H1 (cell line): ENCODE measurements at regions not wholly inside any gene's neighbourhood (a gene's known extent, or its start where the extent isn't known, plus 50 kb on each side); places are given as distances from the start of the nearest gene placed in this dataset.

Experiments used
- CTCF ChIA-PET: fragments of 300-600 bp; sonication (Branson Sonifier 250); formaldehyde crosslinking; loops from one replicate; lab custom pipeline; 2021; ENCODE audit not compliant: partially characterized antibody; lab: Charles Lee
- POLR2A ChIA-PET: fragments of 300-600 bp; sonication (Branson Sonifier 250); formaldehyde crosslinking; loops from one replicate; lab custom pipeline; 2021; ENCODE audit warnings: inconsistent platforms; ENCODE audit not compliant: partially characterized antibody; lab: Charles Lee
- DNase-seq, 2 experiments: peaks; one replicate each; pipeline versions ENCODE4 v3.0.0 to v3.0.0-alpha.2; 2010 to 2022; ENCODE audit warnings: low spot score in 2 of 2, low read depth in 1 of 2, mixed read lengths in 1 of 2
- FAIRE-seq: peaks from 2 replicates; lab custom pipeline; 2011; peaks lifted over from hg19 to GRCh38; lab: Jason Lieb, UNC
- H2AFZ ChIP-seq: 2 replicates; pipeline ENCODE4 v1.8.1; 2012; ENCODE audit warnings: low read length, inconsistent platforms
- H2AK5ac ChIP-seq: 2 replicates; pipeline ENCODE4 v1.6.1; 2013; ENCODE audit warnings: low read depth, low read length
- H2BK120ac ChIP-seq: replicated peaks from 2 replicates; pipeline ENCODE3; 2013; ENCODE audit warnings: low read depth, low read length, inconsistent platforms
- H2BK12ac ChIP-seq: 2 replicates; pipeline ENCODE4 v1.6.1; 2013; ENCODE audit warnings: low read depth, low read length
- H2BK15ac ChIP-seq: 2 replicates; pipeline ENCODE4 v1.6.1; 2013; ENCODE audit warnings: low read length
- H2BK20ac ChIP-seq: 2 replicates; pipeline ENCODE4 v1.6.1; 2013; ENCODE audit warnings: low read length
- H2BK5ac ChIP-seq: 2 replicates; pipeline ENCODE4 v1.6.1; 2013; ENCODE audit warnings: low read depth, low read length
- H3K14ac ChIP-seq: 2 replicates; pipeline ENCODE4 v1.6.1; 2013; ENCODE audit warnings: inconsistent platforms; ENCODE audit not compliant: insufficient read length
- H3K18ac ChIP-seq: 2 replicates; pipeline ENCODE4 v1.6.1; 2013; ENCODE audit warnings: low read length; ENCODE audit errors: extremely low read depth
- H3K23ac ChIP-seq: 2 replicates; pipeline ENCODE4 v1.6.1; 2013; ENCODE audit warnings: inconsistent platforms; ENCODE audit not compliant: insufficient read length
- H3K23me2 ChIP-seq: 2 replicates; pipeline ENCODE4 v1.6.1; 2013; ENCODE audit warnings: low read depth, low read length
- H3K27ac ChIP-seq: 2 replicates; pipeline ENCODE4 v1.6.1; 2011; ENCODE audit warnings: low read depth, low read length, inconsistent platforms
- H3K27me3 ChIP-seq, 4 experiments: replicated peaks in 1 of 4; 1 replicate in 1 of 4; 2 replicates in 3 of 4; pipeline versions ENCODE4 v1.6.1 to v1.8.1; 2011 to 2013; ENCODE audit warnings: low read length in 3 of 4, mild to moderate bottlenecking in 3 of 4, inconsistent platforms in 2 of 4, mixed read lengths in 2 of 4, moderate library complexity in 1 of 4; ENCODE audit not compliant: control insufficient read depth in 3 of 4, insufficient read depth in 3 of 4; ENCODE audit errors: extremely low read depth in 1 of 4
- H3K36me3 ChIP-seq, 4 experiments: 2 replicates each; pipeline versions ENCODE4 v1.6.1 to v1.8.1; 2011 to 2013; ENCODE audit warnings: mild to moderate bottlenecking in 4 of 4, low read length in 3 of 4, moderate library complexity in 2 of 4, control low read depth in 1 of 4, inconsistent platforms in 1 of 4; ENCODE audit not compliant: insufficient read depth in 4 of 4, control insufficient read depth in 2 of 4
- H3K4ac ChIP-seq: replicated peaks from 2 replicates; pipeline ENCODE3; 2013; ENCODE audit warnings: low read length, low read depth, mixed read lengths, inconsistent platforms; ENCODE audit not compliant: insufficient read length
- H3K4me1 ChIP-seq, 4 experiments: replicated peaks in 1 of 4; 1 replicate in 1 of 4; 2 replicates in 3 of 4; pipeline versions ENCODE4 v1.6.1 to v1.8.1; 2011 to 2013; ENCODE audit warnings: low read length in 3 of 4, inconsistent platforms in 2 of 4, mixed read lengths in 1 of 4; ENCODE audit not compliant: insufficient read depth in 4 of 4, control insufficient read depth in 3 of 4
- H3K4me2 ChIP-seq, 2 experiments: 2 replicates each; pipeline versions ENCODE4 v1.6.1 to v1.8.1; 2011 to 2013; ENCODE audit warnings: low read depth in 2 of 2, low read length in 2 of 2, control low read depth in 1 of 2, inconsistent platforms in 1 of 2, mild to moderate bottlenecking in 1 of 2; ENCODE audit not compliant: insufficient read depth in 1 of 2
- H3K4me3 ChIP-seq, 4 experiments: fragments of 200-600, 300-600 bp in 1 of 4; sonication (generic), shearing (Covaris generic), sonication (Bioruptor Twin) in 1 of 4; 2 replicates each; pipeline versions ENCODE4 v1.5.1 to v1.8.1; 2011 to 2016; ENCODE audit warnings: low read length in 4 of 4, low read depth in 3 of 4, control low read depth in 2 of 4, inconsistent platforms in 2 of 4, mild to moderate bottlenecking in 2 of 4, mixed read lengths in 1 of 4, moderate library complexity in 1 of 4; ENCODE audit not compliant: insufficient read depth in 2 of 4; ENCODE audit errors: extremely low read depth in 1 of 4
- H3K56ac ChIP-seq: replicated peaks from 2 replicates; pipeline ENCODE3; 2013; ENCODE audit warnings: low read depth, mild to moderate bottlenecking, mixed read lengths, low read length, inconsistent platforms; ENCODE audit not compliant: insufficient read length
- H3K79me1 ChIP-seq: 2 replicates; pipeline ENCODE4 v1.6.1; 2013; ENCODE audit warnings: low read depth, low read length, control low read depth
- H3K79me2 ChIP-seq, 2 experiments: 2 replicates each; pipeline versions ENCODE4 v1.6.1 to v1.8.1; 2012 to 2013; ENCODE audit warnings: low read length in 2 of 2, mild to moderate bottlenecking in 2 of 2, inconsistent platforms in 1 of 2; ENCODE audit not compliant: insufficient read depth in 2 of 2, control insufficient read depth in 1 of 2
- H3K9ac ChIP-seq, 4 experiments: replicated peaks in 1 of 4; 1 replicate in 1 of 4; 2 replicates in 3 of 4; pipeline versions ENCODE4 v1.6.1 to v1.8.1; 2011 to 2013; ENCODE audit warnings: low read depth in 3 of 4, low read length in 3 of 4, control low read depth in 2 of 4, mild to moderate bottlenecking in 2 of 4, moderate library complexity in 2 of 4, inconsistent platforms in 1 of 4; ENCODE audit errors: extremely low read depth in 1 of 4
- H3K9me3 ChIP-seq, 2 experiments: 2 replicates each; pipeline versions ENCODE4 v1.6.1 to v1.8.1; 2012 to 2013; ENCODE audit warnings: mild to moderate bottlenecking in 2 of 2, moderate library complexity in 2 of 2, control low read depth in 1 of 2, inconsistent platforms in 1 of 2, low read depth in 1 of 2, low read length in 1 of 2, mixed read lengths in 1 of 2; ENCODE audit not compliant: insufficient read depth in 2 of 2
- H4K20me1 ChIP-seq, 2 experiments: replicated peaks in 1 of 2; 2 replicates each; pipeline versions ENCODE3 to v1.8.1; 2011 to 2013; ENCODE audit warnings: inconsistent platforms in 2 of 2, low read length in 2 of 2, mild to moderate bottlenecking in 1 of 2; ENCODE audit not compliant: insufficient read depth in 2 of 2, control insufficient read depth in 1 of 2
- H4K5ac ChIP-seq: 2 replicates; pipeline ENCODE4 v1.6.1; 2013; ENCODE audit warnings: low read length, low read depth, mixed read lengths, inconsistent platforms; ENCODE audit not compliant: insufficient read length
- H4K8ac ChIP-seq: 2 replicates; pipeline ENCODE4 v1.8.0; 2013; ENCODE audit warnings: mild to moderate bottlenecking, moderate library complexity, low read length, inconsistent platforms; ENCODE audit not compliant: insufficient read depth; ENCODE audit errors: extremely low read depth
- H4K91ac ChIP-seq: replicated peaks from 2 replicates; pipeline ENCODE3; 2013; ENCODE audit warnings: low read length, mixed read lengths, inconsistent platforms; ENCODE audit not compliant: insufficient read length
- CTBP2 ChIP-seq: IDR thresholded peaks from 2 replicates; pipeline ENCODE4 v1.7.0; 2011; ENCODE audit warnings: borderline replicate concordance, mild to moderate bottlenecking, moderate library complexity, mixed read lengths, low read length; ENCODE audit not compliant: insufficient read depth, insufficient read length
- EGR1 ChIP-seq: IDR thresholded peaks from 2 replicates; pipeline ENCODE4 v1.6.1; 2011; ENCODE audit warnings: low read depth, low read length, borderline replicate concordance
- GTF2F1 ChIP-seq: IDR thresholded peaks from 2 replicates; pipeline ENCODE4 v1.6.1; 2012; ENCODE audit warnings: low read depth, low read length, improper control_type of control experiment, borderline replicate concordance
- HDAC2 ChIP-seq, 2 experiments: fragments of 300-600 bp in 1 of 2; sonication (generic) in 1 of 2; IDR thresholded peaks; 2 replicates each; pipeline ENCODE4 v1.6.1; 2011 to 2012; ENCODE audit warnings: low read depth in 2 of 2, low read length in 2 of 2, mild to moderate bottlenecking in 2 of 2, moderate library complexity in 2 of 2, borderline replicate concordance in 1 of 2, inconsistent platforms in 1 of 2
- POLR2AphosphoS5 ChIP-seq: IDR thresholded peaks from 2 replicates; pipeline ENCODE4 v1.6.1; 2011; ENCODE audit warnings: low read depth, low read length
- POU5F1 ChIP-seq: IDR thresholded peaks from 2 replicates; pipeline ENCODE4 v1.6.1; 2011; ENCODE audit warnings: low read depth, mild to moderate bottlenecking, low read length, moderate library complexity
- RAD21 ChIP-seq, 2 experiments: IDR thresholded peaks in 1 of 2; conservative IDR thresholded peaks in 1 of 2; 2 replicates each; pipeline ENCODE4 v1.6.1; 2011; ENCODE audit warnings: low read depth in 2 of 2, low read length in 2 of 2, improper control_type of control experiment in 1 of 2, inconsistent platforms in 1 of 2, mild to moderate bottlenecking in 1 of 2, moderate library complexity in 1 of 2
- RFX5 ChIP-seq: IDR thresholded peaks from 2 replicates; pipeline ENCODE4 v1.6.1; 2011; ENCODE audit warnings: low read depth, low read length, improper control_type of control experiment, borderline replicate concordance
- SIN3A ChIP-seq, 2 experiments: IDR thresholded peaks in 1 of 2; conservative IDR thresholded peaks in 1 of 2; 2 replicates each; pipeline ENCODE4 v1.6.1; 2011 to 2012; ENCODE audit warnings: low read length in 2 of 2, improper control_type of control experiment in 1 of 2, low read depth in 1 of 2, mild to moderate bottlenecking in 1 of 2
- TEAD4 ChIP-seq: IDR thresholded peaks from 2 replicates; pipeline ENCODE4 v1.6.1; 2012; ENCODE audit warnings: low read depth, low read length, inconsistent platforms, mixed read lengths
- whole genome bisulfite sequencing, 2 experiments: shearing (Covaris generic) in 1 of 2; methylation state at CpG; one replicate each; pipeline versions ENCODE4 v1.1.6 to v1.1.7; 2013 to 2015; ENCODE audit warnings: low lambda C conversion rate in 2 of 2, mixed read lengths in 2 of 2, inconsistent platforms in 1 of 2, low coverage in 1 of 2, missing lambda C conversion rate in 1 of 2; ENCODE audit not compliant: insufficient replicate concordance in 2 of 2, insufficient coverage in 1 of 2, insufficient read length in 1 of 2; ENCODE audit errors: extremely low coverage in 1 of 2, missing lambda C conversion rate in 1 of 2; 5-methylcytosine and 5-hydroxymethylcytosine counted together
- TF ChIP-seq, protein P1 (sequence below): IDR thresholded peaks from 2 replicates; pipeline ENCODE4 v1.6.1; 2012; ENCODE audit warnings: inconsistent platforms
- TF ChIP-seq, protein P2 (sequence below): IDR thresholded peaks from 2 replicates; pipeline ENCODE4 v1.6.1; 2012; ENCODE audit warnings: low read length, inconsistent platforms

DNA sequence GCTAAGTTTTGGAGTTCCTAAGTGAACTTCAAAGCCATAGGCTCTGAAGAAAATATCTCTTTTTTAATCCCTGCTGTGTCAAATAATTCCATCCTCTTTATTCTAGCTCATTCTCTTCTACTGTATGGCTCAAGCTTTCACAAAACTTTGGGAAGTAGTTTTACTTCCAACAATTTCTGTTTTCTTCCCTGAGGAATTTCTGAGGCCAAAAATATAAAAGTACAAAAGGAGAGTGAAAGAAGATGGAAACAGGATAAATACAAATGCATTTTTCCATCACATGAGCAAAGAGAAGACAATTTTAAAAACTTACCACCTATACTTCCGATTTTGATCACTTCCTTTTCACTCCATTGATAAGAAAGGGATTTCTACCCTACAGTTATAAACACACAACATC lies 585.7 kb upstream of the DAB2 start:
- no peak overlapping the region for H3K18ac ChIP-seq
- WGBS, 2 experiments, result 56% methylated on average over 1 of the region's 1 CpG; no CpG with 5 or more reads in 1 of the 2 experiments
- H3K23ac ChIP-seq, result no peak overlapping the region
- H3K27ac ChIP-seq, result no peak overlapping the region
- no peak overlapping the region for H3K4me3 ChIP-seq
- H4K5ac ChIP-seq, result no peak overlapping the region
- ChIA-PET CTCF (no interaction called here), POLR2A (no interaction called here)
- no peak overlapping the region for H2BK5ac ChIP-seq
- no peak overlapping the region for H2BK120ac ChIP-seq
- FAIRE-seq (no peak), DNase-seq (no peak)
- no peak overlapping the region for H2BK12ac ChIP-seq
- no peak overlapping the region for H2AFZ ChIP-seq
- H4K8ac ChIP-seq, result no peak overlapping the region
- no peak overlapping the region for H3K56ac ChIP-seq
- H2AK5ac ChIP-seq, result no peak overlapping the region
- H3K9ac ChIP-seq, result no peak overlapping the region
- H3K9me3 ChIP-seq, result no peaks in the 10 kb centered on the region
- H3K79me2 ChIP-seq, result no peaks in the 10 kb centered on the region
- no peak overlapping the region for H4K91ac ChIP-seq
- H2BK20ac ChIP-seq, result no peak overlapping the region
- H3K4me2 ChIP-seq, result no peak overlapping the region
- H3K14ac ChIP-seq, result no peak overlapping the region
- H3K36me3 ChIP-seq, result no peaks in the 10 kb centered on the region
- no peaks in the 10 kb centered on the region for H3K23me2 ChIP-seq
- H2BK15ac ChIP-seq, result no peak overlapping the region
- no peaks in the 10 kb centered on the region for H3K4me1 ChIP-seq
- no peaks in the 10 kb centered on the region for H4K20me1 ChIP-seq
- H3K79me1 ChIP-seq, result no peaks in the 10 kb centered on the region
- H3K4ac ChIP-seq, result no peak overlapping the region
- no peaks in the 10 kb centered on the region for H3K27me3 ChIP-seq
- TF ChIP-seq TEAD4, result no peak
- TF ChIP-seq, protein P1, sequence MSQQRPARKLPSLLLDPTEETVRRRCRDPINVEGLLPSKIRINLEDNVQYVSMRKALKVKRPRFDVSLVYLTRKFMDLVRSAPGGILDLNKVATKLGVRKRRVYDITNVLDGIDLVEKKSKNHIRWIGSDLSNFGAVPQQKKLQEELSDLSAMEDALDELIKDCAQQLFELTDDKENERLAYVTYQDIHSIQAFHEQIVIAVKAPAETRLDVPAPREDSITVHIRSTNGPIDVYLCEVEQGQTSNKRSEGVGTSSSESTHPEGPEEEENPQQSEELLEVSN, result no peak
- TF ChIP-seq CTBP2, result no peak
- no peak for TF ChIP-seq EGR1
- TF ChIP-seq, protein P2, sequence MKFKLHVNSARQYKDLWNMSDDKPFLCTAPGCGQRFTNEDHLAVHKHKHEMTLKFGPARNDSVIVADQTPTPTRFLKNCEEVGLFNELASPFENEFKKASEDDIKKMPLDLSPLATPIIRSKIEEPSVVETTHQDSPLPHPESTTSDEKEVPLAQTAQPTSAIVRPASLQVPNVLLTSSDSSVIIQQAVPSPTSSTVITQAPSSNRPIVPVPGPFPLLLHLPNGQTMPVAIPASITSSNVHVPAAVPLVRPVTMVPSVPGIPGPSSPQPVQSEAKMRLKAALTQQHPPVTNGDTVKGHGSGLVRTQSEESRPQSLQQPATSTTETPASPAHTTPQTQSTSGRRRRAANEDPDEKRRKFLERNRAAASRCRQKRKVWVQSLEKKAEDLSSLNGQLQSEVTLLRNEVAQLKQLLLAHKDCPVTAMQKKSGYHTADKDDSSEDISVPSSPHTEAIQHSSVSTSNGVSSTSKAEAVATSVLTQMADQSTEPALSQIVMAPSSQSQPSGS, result no peak
- no peak for TF ChIP-seq SIN3A (conservative IDR thresholded peaks at IDR 0.05 in 1 of 2, IDR thresholded peaks at IDR 0.05 in 1 of 2; ENCODE audit: low read depth in 1 of 2, low read length in 2 of 2)
- TF ChIP-seq HDAC2 (IDR thresholded peaks at IDR 0.05; ENCODE audit: borderline replicate concordance in 1 of 2, low read depth in 2 of 2, low read length in 2 of 2), result no peak
- no peak for TF ChIP-seq RFX5
- no peak for TF ChIP-seq RAD21 (IDR thresholded peaks at IDR 0.05 in 1 of 2, conservative IDR thresholded peaks at IDR 0.05 in 1 of 2; ENCODE audit: low read depth in 2 of 2, low read length in 2 of 2)
- TF ChIP-seq GTF2F1, result no peak
- no peak for TF ChIP-seq POLR2AphosphoS5
- TF ChIP-seq POU5F1, result no peak
